ENCODE measurements at regions not wholly inside any gene's neighbourhood (a gene's known extent, or its start where the extent isn't known, plus 50 kb on each side); places are given as distances from the start of the nearest gene placed in this dataset.

DNA sequence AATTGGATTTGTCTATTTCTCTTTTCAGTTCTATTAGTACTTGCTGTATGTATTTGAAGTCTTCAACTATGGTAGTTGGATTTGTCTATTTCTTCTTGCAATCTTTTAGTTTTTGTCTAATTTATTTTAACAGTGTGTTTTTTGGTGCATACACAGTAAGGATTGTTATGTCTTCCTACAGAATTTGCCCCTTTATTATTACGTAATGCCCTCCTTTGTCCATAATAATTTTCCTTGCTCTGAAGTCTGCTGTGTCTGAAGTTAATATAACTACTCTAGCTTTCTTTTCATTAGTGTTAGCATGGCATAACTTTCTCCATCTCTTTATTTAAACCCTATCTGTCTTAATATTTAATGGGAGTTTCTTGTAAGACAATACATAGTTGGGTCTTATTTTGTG is 105.1 kb upstream of the STT3B start:
- no peak for DNase-seq (ENCODE audit: low read depth)
- TF ChIP-seq CTCF (IDR thresholded peaks at IDR 0.05; ENCODE audit: control insufficient read depth, insufficient read depth, low read depth, low read length, missing control alignments) = no peak
- no peak overlapping the region for H3K4me3 ChIP-seq (ENCODE audit: control insufficient read depth, low read depth, low read length)

DNA sequence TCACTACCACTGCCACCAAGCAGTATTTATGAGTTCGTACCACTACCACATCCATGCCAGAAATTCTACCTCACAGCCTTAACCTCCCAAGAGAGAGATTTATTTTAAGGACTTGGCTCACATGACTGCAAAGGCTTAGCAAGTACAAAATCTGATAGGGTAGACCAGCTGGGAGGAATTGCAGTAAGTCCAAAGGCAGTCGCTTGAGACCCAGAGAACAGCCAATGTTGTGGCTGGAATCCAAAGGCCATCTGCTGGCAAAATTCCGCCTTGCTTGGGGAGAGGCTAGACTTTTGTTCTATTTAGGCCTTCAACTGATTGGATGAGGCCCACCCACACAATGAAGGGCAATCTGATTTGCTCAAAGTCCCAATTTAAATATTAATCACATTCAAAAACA is 101.4 kb upstream of the STT3B start:
- TF ChIP-seq CTCF (IDR thresholded peaks at IDR 0.05; ENCODE audit: control insufficient read depth, insufficient read depth, low read depth, low read length, missing control alignments) = no peak
- no peak overlapping the region for H3K4me3 ChIP-seq (ENCODE audit: control insufficient read depth, low read depth, low read length)

GRCh38 chr3:31432897-31433678 is 99.6 kb upstream of the STT3B start:
- no peak for TF ChIP-seq CTCF (IDR thresholded peaks at IDR 0.05; ENCODE audit: control insufficient read depth, insufficient read depth, low read depth, low read length, missing control alignments)
- no peak for DNase-seq (ENCODE audit: low read depth)
- no peak overlapping the region for H3K4me3 ChIP-seq (ENCODE audit: control insufficient read depth, low read depth, low read length)

More for the DNA sequence above, 101.4 kb upstream of the STT3B start:
- no peak for DNase-seq (ENCODE audit: low read depth)

- no peak for DNase-seq (ENCODE audit: low read depth)
- no peak overlapping the region for H3K4me3 ChIP-seq (ENCODE audit: control insufficient read depth, low read depth, low read length)
- TF ChIP-seq CTCF (IDR thresholded peaks at IDR 0.05; ENCODE audit: control insufficient read depth, insufficient read depth, low read depth, low read length, missing control alignments) = no peak
Observed at GRCh38 chr3:31433679-31433992, 99.1 kb upstream of the STT3B start.

- no peak for DNase-seq (ENCODE audit: low read depth)
Observed at GRCh38 chr3:31434819-31435218, 97.9 kb upstream of the STT3B start.

DNA sequence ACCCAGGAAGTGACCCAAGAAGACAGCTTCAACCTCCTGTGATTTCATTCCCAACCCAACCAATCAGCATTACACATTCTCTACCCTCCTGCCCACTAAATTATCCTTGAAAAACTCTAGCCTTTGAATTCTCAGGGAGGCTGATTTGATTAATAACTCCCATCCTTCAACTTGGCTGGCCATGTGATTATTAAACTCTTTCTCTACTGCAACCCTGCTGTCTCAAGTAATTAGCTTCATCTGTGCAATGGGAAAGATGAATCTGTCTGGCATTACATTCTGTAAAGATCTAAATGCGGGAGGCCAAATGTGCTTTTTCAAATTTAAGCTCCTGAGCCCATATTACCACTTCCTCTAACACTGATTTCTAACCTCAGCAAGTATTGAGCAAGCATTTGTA is 95.9 kb upstream of the STT3B start:
- H3K4me3 ChIP-seq (ENCODE audit: control insufficient read depth, low read depth, low read length) = no peak overlapping the region
- TF ChIP-seq CTCF (IDR thresholded peaks at IDR 0.05; ENCODE audit: control insufficient read depth, insufficient read depth, low read depth, low read length, missing control alignments) = no peak
- no peak for DNase-seq (ENCODE audit: low read depth)

More at GRCh38 chr3:31434819-31435218, 97.9 kb upstream of the STT3B start:
- no peak for TF ChIP-seq CTCF (IDR thresholded peaks at IDR 0.05; ENCODE audit: control insufficient read depth, insufficient read depth, low read depth, low read length, missing control alignments)
- H3K4me3 ChIP-seq (ENCODE audit: control insufficient read depth, low read depth, low read length) = no peak overlapping the region
